Mesenchymal stem cell (in vitro differentiated cells and primary cell): ENCODE measurements at regions not wholly inside any gene's neighbourhood (a gene's known extent, or its start where the extent isn't known, plus 50 kb on each side); places are given as distances from the start of the nearest gene placed in this dataset.

Experiments used
- DNase-seq: peaks from one replicate; pipeline ENCODE4 v3.0.0-alpha.2; 2013
- H2AFZ ChIP-seq: one replicate; pipeline ENCODE4 v1.6.1; 2013; ENCODE audit warnings: low read depth, mild to moderate bottlenecking, control low read depth, inconsistent platforms, low read length, moderate library complexity
- H2AK5ac ChIP-seq: 2 replicates; pipeline ENCODE4 v1.6.1; 2013; ENCODE audit warnings: low read length, moderate library complexity, mild to moderate bottlenecking, inconsistent platforms; ENCODE audit not compliant: severe bottlenecking
- H2BK120ac ChIP-seq: one replicate; pipeline ENCODE4 v1.6.1; 2013; ENCODE audit warnings: low read depth, mild to moderate bottlenecking, inconsistent platforms, low read length, moderate library complexity
- H2BK12ac ChIP-seq, 2 experiments: one replicate each; pipeline ENCODE4 v1.6.1; 2013; ENCODE audit warnings: inconsistent platforms in 2 of 2, low read length in 2 of 2, mild to moderate bottlenecking in 2 of 2, moderate library complexity in 2 of 2, control low read depth in 1 of 2
- H2BK15ac ChIP-seq: one replicate; pipeline ENCODE4 v1.6.1; 2013; ENCODE audit warnings: mild to moderate bottlenecking, low read depth, inconsistent platforms; ENCODE audit not compliant: poor library complexity, severe bottlenecking
- H2BK5ac ChIP-seq: 2 replicates; pipeline ENCODE4 v1.6.1; 2013; ENCODE audit warnings: low read depth, mild to moderate bottlenecking, low read length, control low read depth, inconsistent platforms; ENCODE audit not compliant: poor library complexity, severe bottlenecking
- H3K14ac ChIP-seq, 2 experiments: one replicate each; pipeline ENCODE4 v1.6.1; 2013; ENCODE audit warnings: inconsistent platforms in 2 of 2, low read length in 2 of 2, control low read depth in 1 of 2, mild to moderate bottlenecking in 1 of 2, moderate library complexity in 1 of 2
- H3K18ac ChIP-seq, 2 experiments: one replicate each; pipeline ENCODE4 v1.6.1; 2013; ENCODE audit warnings: inconsistent platforms in 2 of 2, low read length in 2 of 2, control low read depth in 1 of 2, low read depth in 1 of 2, mild to moderate bottlenecking in 1 of 2
- H3K23ac ChIP-seq, 2 experiments: one replicate each; pipeline ENCODE4 v1.6.1; 2013; ENCODE audit warnings: inconsistent platforms in 2 of 2, low read length in 2 of 2, mild to moderate bottlenecking in 2 of 2, moderate library complexity in 2 of 2, control low read depth in 1 of 2
- H3K27ac ChIP-seq: 2 replicates; pipeline ENCODE4 v1.5.1; 2013; ENCODE audit warnings: mild to moderate bottlenecking, moderate library complexity, low read length, control low read depth, inconsistent platforms; ENCODE audit not compliant: poor library complexity, severe bottlenecking
- H3K27me3 ChIP-seq, 2 experiments: 2 replicates each; pipeline versions ENCODE4 v1.6.1 to v1.7.0; 2013; ENCODE audit warnings: low read length in 2 of 2, mild to moderate bottlenecking in 2 of 2, moderate library complexity in 2 of 2, control low read depth in 1 of 2, inconsistent platforms in 1 of 2; ENCODE audit not compliant: control insufficient read depth in 1 of 2, insufficient read depth in 1 of 2
- H3K36me3 ChIP-seq, 2 experiments: 2 replicates each; pipeline versions ENCODE4 v1.6.1 to v1.7.0; 2013; ENCODE audit warnings: low read length in 2 of 2, control low read depth in 1 of 2, inconsistent platforms in 1 of 2, low read depth in 1 of 2, mild to moderate bottlenecking in 1 of 2; ENCODE audit not compliant: insufficient read depth in 2 of 2, control insufficient read depth in 1 of 2
- H3K4ac ChIP-seq, 2 experiments: one replicate each; pipeline ENCODE4 v1.6.1; 2013; ENCODE audit warnings: inconsistent platforms in 2 of 2, low read length in 2 of 2, mild to moderate bottlenecking in 2 of 2, moderate library complexity in 2 of 2, control low read depth in 1 of 2, low read depth in 1 of 2
- H3K4me1 ChIP-seq: 2 replicates; pipeline ENCODE4 v1.6.1; 2013; ENCODE audit warnings: low read depth, low read length, control low read depth; ENCODE audit not compliant: control insufficient read depth, insufficient read depth
- H3K4me2 ChIP-seq: 2 replicates; pipeline ENCODE4 v1.6.1; 2013; ENCODE audit warnings: low read length, mild to moderate bottlenecking, inconsistent platforms; ENCODE audit not compliant: poor library complexity, severe bottlenecking
- H3K4me3 ChIP-seq, 2 experiments: 2 replicates each; pipeline versions ENCODE4 v1.5.1 to v1.7.0; 2013; ENCODE audit warnings: low read length in 2 of 2, mild to moderate bottlenecking in 2 of 2, control low read depth in 1 of 2, low read depth in 1 of 2; ENCODE audit not compliant: insufficient read depth in 1 of 2
- H3K79me1 ChIP-seq: replicated peaks from 2 replicates; pipeline ENCODE4 v1.6.1; 2013; ENCODE audit warnings: mild to moderate bottlenecking, control low read depth, low read length, inconsistent platforms; ENCODE audit not compliant: poor library complexity, severe bottlenecking
- H3K9ac ChIP-seq: 2 replicates; pipeline ENCODE4 v1.7.0; 2013; ENCODE audit warnings: mild to moderate bottlenecking, low read length, moderate library complexity
- H3K9me3 ChIP-seq: 2 replicates; pipeline ENCODE4 v1.7.0; 2013; ENCODE audit warnings: mild to moderate bottlenecking, low read length; ENCODE audit not compliant: control insufficient read depth
- H4K8ac ChIP-seq: one replicate; pipeline ENCODE4 v1.6.1; 2013; ENCODE audit warnings: inconsistent platforms, mild to moderate bottlenecking, low read length, moderate library complexity
- H4K91ac ChIP-seq: one replicate; pipeline ENCODE4 v1.6.1; 2013; ENCODE audit warnings: mild to moderate bottlenecking, low read length, inconsistent platforms
- WGBS: methylation state at CpG from one replicate; pipeline ENCODE4 v1.1.7; 2013; ENCODE audit warnings: mixed read lengths; 5-methylcytosine and 5-hydroxymethylcytosine counted together

DNA sequence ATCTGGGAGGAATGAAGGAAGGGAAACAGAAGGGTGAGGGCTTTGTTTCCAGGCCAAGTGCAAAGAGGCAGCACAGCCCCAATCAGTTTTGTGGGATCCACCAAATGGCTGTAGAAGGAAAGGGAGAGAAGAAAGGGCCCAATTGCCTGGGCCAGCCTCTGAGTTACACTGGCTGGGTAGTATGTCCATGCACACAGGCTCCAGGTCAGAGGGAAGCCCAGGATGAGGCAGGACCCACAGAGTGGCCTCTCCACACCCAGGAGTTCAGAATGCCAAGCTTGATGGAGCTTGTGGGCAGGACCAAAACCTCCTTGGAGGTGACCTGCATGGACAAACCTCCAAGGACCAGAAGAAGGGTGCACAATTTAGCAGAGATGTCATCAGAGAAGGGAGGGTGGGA lies 178.2 kb upstream of the TSHZ3 start:
- Histone ChIP-seq H3K23ac (no peak overlapping the region), H2BK5ac (no peak overlapping the region), H4K8ac (no peak overlapping the region), H3K14ac (peak overlapping the region in 1 of 2 experiments; percentile 32), H2AK5ac (no peak overlapping the region), H3K79me1 (no peaks in the 10 kb centered on the region), H3K4me1 (no peaks in the 10 kb centered on the region), H3K4me3 (no peak overlapping the region), H3K27me3 (no peaks in the 10 kb centered on the region), H2BK12ac (no peak overlapping the region), H3K9ac (no peak overlapping the region), H3K27ac (no peak overlapping the region), H2AFZ (no peak overlapping the region), H3K4me2 (no peak overlapping the region), H3K18ac (no peak overlapping the region), H3K4ac (no peak overlapping the region), H3K36me3 (no peaks in the 10 kb centered on the region), H2BK120ac (no peak overlapping the region), H2BK15ac (no peak overlapping the region), H4K91ac (no peak overlapping the region), H3K9me3 (peaks cover 24% of the 10 kb centered on the region)
- no peak for DNase-seq

DNA sequence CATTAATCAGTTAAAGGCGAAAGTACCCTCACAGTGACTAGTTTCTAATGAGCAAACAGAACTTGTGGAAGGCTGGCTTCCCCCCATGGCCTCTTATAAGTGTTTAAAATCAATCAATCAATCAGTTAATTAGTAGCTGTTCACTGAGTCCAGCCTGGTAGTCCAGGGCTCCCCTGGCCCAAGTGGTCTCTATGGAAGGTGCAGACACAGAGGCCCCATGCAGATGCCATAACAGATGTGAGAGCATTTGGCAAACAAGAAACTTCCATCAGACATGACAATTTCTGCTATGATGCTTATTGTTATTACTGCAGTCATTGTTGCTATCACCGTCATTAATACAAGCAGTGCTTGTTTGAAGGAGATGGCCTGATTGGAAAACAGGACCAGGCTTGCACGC lies 179.0 kb upstream of the TSHZ3 start:
- H2BK12ac ChIP-seq, result no peak overlapping the region
- no peak overlapping the region for H3K4ac ChIP-seq
- H3K23ac ChIP-seq, result no peak overlapping the region
- no peak overlapping the region for H3K9ac ChIP-seq
- H2AFZ ChIP-seq, result no peak overlapping the region
- H3K27me3 ChIP-seq, result no peaks in the 10 kb centered on the region
- no peak overlapping the region for H3K4me3 ChIP-seq
- no peak overlapping the region for H4K91ac ChIP-seq
- H3K14ac ChIP-seq, result no peak overlapping the region
- no peak overlapping the region for H2BK120ac ChIP-seq
- H3K79me1 ChIP-seq, result no peaks in the 10 kb centered on the region
- no peaks in the 10 kb centered on the region for H3K4me1 ChIP-seq
- no peak overlapping the region for H2BK15ac ChIP-seq
- H3K9me3 ChIP-seq, result peaks cover 24% of the 10 kb centered on the region
- DNase-seq, result no peak
- H4K8ac ChIP-seq, result no peak overlapping the region
- 84% methylated on average over 3 of the region's 3 CpGs for WGBS
- H3K27ac ChIP-seq, result no peak overlapping the region
- no peak overlapping the region for H2BK5ac ChIP-seq
- no peak overlapping the region for H3K4me2 ChIP-seq
- H3K36me3 ChIP-seq, result no peaks in the 10 kb centered on the region
- H2AK5ac ChIP-seq, result no peak overlapping the region
- no peak overlapping the region for H3K18ac ChIP-seq

DNA sequence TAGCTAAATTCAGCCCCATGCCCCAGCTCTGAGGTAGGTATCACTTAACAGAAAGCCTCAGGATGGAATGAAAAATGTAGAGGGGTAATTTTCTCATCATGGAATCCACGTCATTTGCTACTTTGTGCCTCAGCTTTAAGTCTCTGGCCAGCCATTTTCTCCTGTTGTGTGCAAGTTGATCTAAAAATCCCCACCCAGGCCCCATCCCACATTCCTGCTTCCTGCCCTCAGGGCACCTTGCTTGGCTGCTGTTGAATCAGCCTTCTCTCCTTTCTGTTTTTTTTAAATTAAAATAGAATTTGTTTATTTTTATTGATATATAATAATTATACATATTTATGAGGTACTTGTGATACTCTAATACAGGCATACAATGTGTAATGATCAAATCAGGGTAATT lies 179.9 kb upstream of the TSHZ3 start:
- no peaks in the 10 kb centered on the region for H3K27me3 ChIP-seq
- no peak overlapping the region for H4K8ac ChIP-seq
- no peak overlapping the region for H2BK12ac ChIP-seq
- H3K18ac ChIP-seq, result no peak overlapping the region
- no peak for DNase-seq
- no peak overlapping the region for H4K91ac ChIP-seq
- no peaks in the 10 kb centered on the region for H3K4me1 ChIP-seq
- H3K79me1 ChIP-seq, result no peaks in the 10 kb centered on the region
- no peak overlapping the region for H3K4me3 ChIP-seq
- 92% methylated on average over 1 of the region's 1 CpG for whole genome bisulfite sequencing
- H3K27ac ChIP-seq, result no peak overlapping the region
- no peaks in the 10 kb centered on the region for H3K36me3 ChIP-seq
- H3K23ac ChIP-seq, result no peak overlapping the region
- H2AK5ac ChIP-seq, result no peak overlapping the region
- no peak overlapping the region for H3K9ac ChIP-seq
- no peak overlapping the region for H2BK15ac ChIP-seq
- H2BK5ac ChIP-seq, result no peak overlapping the region
- H3K4me2 ChIP-seq, result no peak overlapping the region
- no peak overlapping the region for H3K14ac ChIP-seq
- H3K9me3 ChIP-seq, result peaks cover 21% of the 10 kb centered on the region
- no peak overlapping the region for H3K4ac ChIP-seq
- H2BK120ac ChIP-seq, result no peak overlapping the region
- H2AFZ ChIP-seq, result no peak overlapping the region

DNA sequence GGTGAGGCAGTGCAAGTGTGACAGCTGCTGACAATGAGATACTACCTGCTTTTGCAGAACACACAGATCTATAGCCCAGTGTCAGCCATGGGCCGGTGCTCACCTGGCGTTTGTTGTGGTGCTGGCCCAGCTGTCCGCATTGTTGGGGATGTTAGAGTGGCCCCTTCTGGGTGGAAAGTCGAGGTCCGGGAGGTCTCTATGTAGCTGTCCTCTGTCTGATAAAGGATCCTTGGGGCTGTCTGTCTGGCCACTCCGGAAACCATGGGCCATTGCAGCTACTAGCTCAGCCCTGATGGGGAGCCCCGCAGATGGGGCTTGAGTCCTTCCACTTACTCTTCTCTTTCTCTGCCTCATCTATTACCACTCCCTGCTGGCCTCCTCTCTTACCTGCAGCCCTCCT lies 181.5 kb upstream of the TSHZ3 start:
- no peak overlapping the region for H3K14ac ChIP-seq

More for the DNA sequence above, 181.5 kb upstream of the TSHZ3 start:
- no peak overlapping the region for H3K4me2 ChIP-seq
- H2BK15ac ChIP-seq, result no peak overlapping the region
- peaks cover 0 to 3% of the 10 kb centered on the region in 2 experiments for H3K27me3 ChIP-seq
- no peak overlapping the region for H4K8ac ChIP-seq
- no peak for DNase-seq
- H3K4me3 ChIP-seq, result no peak overlapping the region
- no peak overlapping the region for H4K91ac ChIP-seq
- H2BK12ac ChIP-seq, result no peak overlapping the region
- no peak overlapping the region for H2BK120ac ChIP-seq
- H2AK5ac ChIP-seq, result no peak overlapping the region
- H3K9me3 ChIP-seq, result peaks cover 11% of the 10 kb centered on the region
- H3K18ac ChIP-seq, result no peak overlapping the region
- H3K27ac ChIP-seq, result no peak overlapping the region
- no peaks in the 10 kb centered on the region for H3K36me3 ChIP-seq
- WGBS, result 87% methylated on average over 7 of the region's 7 CpGs
- H3K4ac ChIP-seq, result no peak overlapping the region
- no peaks in the 10 kb centered on the region for H3K79me1 ChIP-seq
- no peak overlapping the region for H2AFZ ChIP-seq
- H2BK5ac ChIP-seq, result no peak overlapping the region
- H3K23ac ChIP-seq, result no peak overlapping the region
- no peak overlapping the region for H3K9ac ChIP-seq
- H3K4me1 ChIP-seq, result no peaks in the 10 kb centered on the region
